Astrocyte (in vitro differentiated cells and primary cell): ENCODE measurements at regions not wholly inside any gene's neighbourhood (a gene's known extent, or its start where the extent isn't known, plus 50 kb on each side); places are given as distances from the start of the nearest gene placed in this dataset.

Experiments
- CTCF ChIP-seq: IDR thresholded peaks from 2 replicates; pipeline ENCODE4 v1.5.1; 2011; ENCODE audit warnings: low read depth, mild to moderate bottlenecking, inconsistent platforms, low read length, moderate library complexity; ENCODE audit not compliant: insufficient read depth
- EZH2 ChIP-seq: IDR thresholded peaks from 2 replicates; pipeline ENCODE4 v1.6.1; 2012; ENCODE audit warnings: mild to moderate bottlenecking, low read length, inconsistent platforms; ENCODE audit not compliant: insufficient read depth

DNA sequence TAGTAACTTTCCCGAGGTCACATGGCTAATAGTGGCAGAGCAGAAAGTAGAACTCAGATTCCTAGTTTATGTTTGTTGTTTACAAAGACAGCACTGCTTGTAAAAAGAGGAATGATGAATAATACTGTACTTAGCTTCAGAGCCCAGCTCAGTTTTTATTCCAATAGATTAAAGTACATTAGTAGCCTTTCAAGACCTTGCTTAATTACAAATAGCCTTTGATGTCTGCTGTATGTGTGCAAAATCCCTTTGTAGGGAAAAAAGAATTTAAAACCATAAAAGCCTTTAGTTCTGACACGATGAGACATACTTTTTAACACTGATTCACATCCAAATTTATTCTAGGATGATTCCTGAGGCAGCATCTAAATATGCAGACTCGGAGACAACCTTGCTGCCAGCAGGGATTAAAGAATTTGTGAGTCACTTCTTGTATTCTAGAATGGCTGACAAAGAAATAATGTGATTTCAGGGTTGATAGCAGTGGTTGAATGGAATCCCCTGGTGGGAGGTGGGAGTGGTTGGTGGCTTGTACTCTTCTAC, 324.2 kb upstream of the TGFBR2 start:
- no peak for TF ChIP-seq CTCF
- no peak for TF ChIP-seq EZH2
